HFFc6 (cell line): ENCODE measurements at regions not wholly inside any gene's neighbourhood (a gene's known extent, or its start where the extent isn't known, plus 50 kb on each side); places are given as distances from the start of the nearest gene placed in this dataset.

Experiments
- DNase-seq: peaks from one replicate; pipeline ENCODE4 v3.0.0-alpha.2; 2018
- H3K27ac Mint-ChIP-seq: 2 replicates; pipeline ENCODE4 v1.8.0; 2020; ENCODE audit warnings: mild to moderate bottlenecking, mixed read lengths
- H3K27me3 Mint-ChIP-seq: 2 replicates; pipeline ENCODE4 v1.8.0; 2021; ENCODE audit warnings: mild to moderate bottlenecking, moderate library complexity, mixed read lengths; ENCODE audit not compliant: insufficient read depth
- H3K36me3 Mint-ChIP-seq: 2 replicates; pipeline ENCODE4 v1.8.0; 2021; ENCODE audit warnings: low read depth, mixed read lengths
- H3K4me1 Mint-ChIP-seq: 2 replicates; pipeline ENCODE4 v1.8.0; 2020; ENCODE audit warnings: low read depth, mixed read lengths
- H3K4me3 Mint-ChIP-seq: 2 replicates; pipeline ENCODE4 v1.8.0; 2020; ENCODE audit warnings: mild to moderate bottlenecking, moderate library complexity, mixed read lengths
- H3K9me3 Mint-ChIP-seq: 2 replicates; pipeline ENCODE4 v1.8.0; 2020; ENCODE audit warnings: mild to moderate bottlenecking, mixed read lengths
- CTCF ChIP-seq: fragments of 200-600 bp; sonication (generic); IDR thresholded peaks from 2 replicates; pipeline ENCODE4 v1.5.0; 2021; ENCODE audit warnings: antibody characterized with exemption, mild to moderate bottlenecking

- Mint-ChIP-seq H3K27ac (no peak overlapping the region), H3K9me3 (no peaks in the 10 kb centered on the region), H3K4me3 (no peak overlapping the region), H3K4me1 (no peaks in the 10 kb centered on the region), H3K27me3 (no peaks in the 10 kb centered on the region), H3K36me3 (no peaks in the 10 kb centered on the region)
- TF ChIP-seq CTCF = no peak
- no peak for DNase-seq
Measured at GRCh38 chr18:41513438-41513837, 441.6 kb upstream of the PIK3C3 start.

- no peaks in the 10 kb centered on the region for H3K27me3 Mint-ChIP-seq
- H3K36me3 Mint-ChIP-seq = no peaks in the 10 kb centered on the region
- no peak for DNase-seq
- no peak overlapping the region for H3K27ac Mint-ChIP-seq
- no peak overlapping the region for H3K4me3 Mint-ChIP-seq
- H3K9me3 Mint-ChIP-seq = no peaks in the 10 kb centered on the region; the same call in 1 of the 2 replicates
- TF ChIP-seq CTCF = no peak
- H3K4me1 Mint-ChIP-seq = no peaks in the 10 kb centered on the region
Measured at GRCh38 chr18:41504316-41504715, 450.7 kb upstream of the PIK3C3 start.

GRCh38 chr18:41501848-41502247 lies 453.2 kb upstream of the PIK3C3 start:
- H3K9me3 Mint-ChIP-seq = peaks cover 13% of the 10 kb centered on the region; the same call in 1 of the 2 replicates
- H3K27ac Mint-ChIP-seq = no peak overlapping the region
- TF ChIP-seq CTCF = no peak
- H3K36me3 Mint-ChIP-seq = no peaks in the 10 kb centered on the region
- no peaks in the 10 kb centered on the region for H3K27me3 Mint-ChIP-seq
- H3K4me1 Mint-ChIP-seq = no peaks in the 10 kb centered on the region
- no peak overlapping the region for H3K4me3 Mint-ChIP-seq
- DNase-seq = no peak

- DNase-seq = no peak
- Mint-ChIP-seq H3K4me1 (no peaks in the 10 kb centered on the region), H3K36me3 (no peaks in the 10 kb centered on the region), H3K4me3 (no peak overlapping the region), H3K9me3 (peaks cover 17% of the 10 kb centered on the region; the same call in 1 of the 2 replicates), H3K27me3 (no peaks in the 10 kb centered on the region), H3K27ac (no peak overlapping the region)
- TF ChIP-seq CTCF = no peak
Measured at GRCh38 chr18:41499345-41499744, 455.7 kb upstream of the PIK3C3 start.

- no peak for TF ChIP-seq CTCF
- DNase-seq = no peak
- Mint-ChIP-seq H3K27me3 (no peaks in the 10 kb centered on the region), H3K36me3 (no peaks in the 10 kb centered on the region), H3K27ac (no peak overlapping the region), H3K4me1 (no peaks in the 10 kb centered on the region), H3K9me3 (peaks cover 16% of the 10 kb centered on the region), H3K4me3 (no peak overlapping the region)
Measured at GRCh38 chr18:41490861-41491260, 464.2 kb upstream of the PIK3C3 start.

- DNase-seq = no peak
- TF ChIP-seq CTCF = no peak
- H3K36me3 Mint-ChIP-seq = no peaks in the 10 kb centered on the region
- H3K27ac Mint-ChIP-seq = no peak overlapping the region
- H3K9me3 Mint-ChIP-seq = peaks cover 11% of the 10 kb centered on the region; the same call in 1 of the 2 replicates
- H3K27me3 Mint-ChIP-seq = no peaks in the 10 kb centered on the region
- no peaks in the 10 kb centered on the region for H3K4me1 Mint-ChIP-seq
- no peak overlapping the region for H3K4me3 Mint-ChIP-seq
Measured at GRCh38 chr18:41486575-41486974, 468.5 kb upstream of the PIK3C3 start.
